HL-60 (cell line): ENCODE measurements at regions not wholly inside any gene's neighbourhood (a gene's known extent, or its start where the extent isn't known, plus 50 kb on each side); places are given as distances from the start of the nearest gene placed in this dataset.

Experiments used
- CTCF ChIP-seq: IDR thresholded peaks from one replicate; pipeline ENCODE4 v1.5.1; 2011; ENCODE audit warnings: low read length, control low read depth, inconsistent platforms; ENCODE audit not compliant: insufficient read depth
- POLR2AphosphoS5 ChIP-seq: IDR thresholded peaks from 2 replicates; pipeline ENCODE4 v1.6.1; 2012; ENCODE audit warnings: low read depth
- REST ChIP-seq: IDR thresholded peaks from 2 replicates; pipeline ENCODE4 v1.6.1; 2012; ENCODE audit warnings: low read depth; ENCODE audit not compliant: insufficient replicate concordance

DNA sequence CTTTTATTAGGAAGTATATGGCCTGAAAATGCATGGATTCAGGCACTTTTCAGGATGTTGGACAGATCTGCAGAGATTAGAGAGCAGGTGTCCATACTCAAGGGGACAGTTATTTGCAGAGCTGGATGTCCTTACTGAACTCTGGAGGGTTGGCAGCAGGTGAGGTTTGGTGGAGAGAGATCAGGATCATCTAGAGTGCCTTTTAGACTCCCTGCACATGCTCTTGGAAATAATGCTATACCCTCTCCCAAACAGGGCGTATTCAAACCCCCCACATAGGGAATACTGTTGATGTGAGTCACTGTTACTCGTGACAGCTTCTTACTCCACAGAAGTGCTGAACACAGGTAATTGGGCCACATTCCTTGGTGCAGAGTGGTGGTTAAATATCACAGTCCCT, 725.7 kb upstream of the SGCG start:
- no peak for TF ChIP-seq CTCF
- no peak for TF ChIP-seq POLR2AphosphoS5
- no peak for TF ChIP-seq REST
